HCT116 (cell line): ENCODE measurements at regions not wholly inside any gene's neighbourhood (a gene's known extent, or its start where the extent isn't known, plus 50 kb on each side); places are given as distances from the start of the nearest gene placed in this dataset.
A peak's percentile ranks its signal among the peaks of the same experiment; 100 is the strongest.

Experiments
- ATAC-seq: fragments of 200-7000 bp; cut with Tn5 transposase; 2 replicates; pipeline ENCODE4 v1.9.1; 2020; ENCODE audit warnings: mild to moderate bottlenecking, moderate library complexity
- BruUV-seq: library from RNA; stranded (reverse); fragments of 400-500 nt; replicated peaks from 2 replicates; lab custom pipeline; 2021; lab: Mats Ljungman, UMichigan
- CTCF ChIA-PET: fragments of 300-600 bp; sonication (Branson Sonifier 250); formaldehyde crosslinking; loops from one replicate; lab custom pipeline; 2021; ENCODE audit warnings: antibody characterized with exemption; lab: Charles Lee
- POLR2A ChIA-PET: fragments of 300-600, 350-600 bp; sonication (Branson Sonifier 250); formaldehyde crosslinking; loops from one replicate; lab custom pipeline; 2021; ENCODE audit warnings: antibody characterized with exemption; lab: Charles Lee
- RAD21 ChIA-PET, 2 experiments: fragments of 300-600 bp; sonication (Branson Sonifier 250); formaldehyde crosslinking; loops; one replicate each; lab custom pipeline; 2023; ENCODE audit warnings: low total read pairs in 2 of 2; ENCODE audit not compliant: uncharacterized antibody in 2 of 2, unreplicated experiment in 2 of 2, low non-redundant PET in 1 of 2; lab: Charles Lee
- DNase-seq: peaks from one replicate; pipeline ENCODE4 v3.0.0-alpha.2; 2010; ENCODE audit warnings: low read depth, low spot score
- H2AFZ ChIP-seq: fragments of 200-600 bp; shearing (Covaris generic), sonication (generic); 2 replicates; pipeline ENCODE4 v1.6.1; 2017; ENCODE audit warnings: low read depth, mixed run types, mixed read lengths, antibody characterized with exemption, low read length; ENCODE audit not compliant: poor library complexity, severe bottlenecking
- H3K27ac ChIP-seq: 2 replicates; pipeline ENCODE4 v1.5.1; 2012; ENCODE audit warnings: low read depth, low read length
- H3K27me3 ChIP-seq: fragments of 200-600 bp; sonication (generic); 2 replicates; pipeline ENCODE4 v1.6.1; 2016; ENCODE audit warnings: mixed run types, low read length, mixed read lengths; ENCODE audit not compliant: insufficient read depth
- H3K36me3 ChIP-seq, 2 experiments: fragments of 200-500 bp in 1 of 2; fragments of 200-600 bp in 1 of 2; sonication (Bioruptor generic) in 1 of 2; sonication (generic) in 1 of 2; 2 replicates each; pipeline versions ENCODE4 v1.5.1 to v1.6.1; 2014 to 2016; ENCODE audit warnings: low read length in 2 of 2, inconsistent platforms in 1 of 2, mixed read lengths in 1 of 2, mixed run types in 1 of 2; ENCODE audit not compliant: insufficient read depth in 2 of 2, control insufficient read depth in 1 of 2
- H3K4me1 ChIP-seq, 2 experiments: fragments of 200-600 bp in 1 of 2; sonication (generic) in 1 of 2; 2 replicates each; pipeline versions ENCODE4 v1.5.1 to v1.6.1; 2012 to 2017; ENCODE audit warnings: low read length in 2 of 2, inconsistent platforms in 1 of 2, mild to moderate bottlenecking in 1 of 2, mixed read lengths in 1 of 2, mixed run types in 1 of 2, moderate library complexity in 1 of 2; ENCODE audit not compliant: insufficient read depth in 2 of 2, control insufficient read depth in 1 of 2
- H3K4me2 ChIP-seq: fragments of 200-600 bp; sonication (generic); 2 replicates; pipeline ENCODE4 v1.6.1; 2017; ENCODE audit warnings: mixed run types, low read length, mixed read lengths
- H3K4me3 ChIP-seq, 2 experiments: fragments of 200-600 bp in 1 of 2; sonication (generic) in 1 of 2; replicated peaks in 1 of 2; 2 replicates each; pipeline ENCODE4 v1.5.1; 2011 to 2016; ENCODE audit warnings: low read length in 2 of 2, control low read depth in 1 of 2, low read depth in 1 of 2, mild to moderate bottlenecking in 1 of 2, mixed read lengths in 1 of 2, mixed run types in 1 of 2
- H3K79me2 ChIP-seq: fragments of 200-600 bp; sonication (generic); 2 replicates; pipeline ENCODE4 v1.6.1; 2017; ENCODE audit warnings: mild to moderate bottlenecking, mixed run types, low read length, moderate library complexity, mixed read lengths; ENCODE audit not compliant: insufficient read depth
- H3K9ac ChIP-seq: fragments of 200-600 bp; sonication (generic); 2 replicates; pipeline ENCODE4 v1.6.1; 2016; ENCODE audit warnings: low read length, mixed read lengths
- H3K9me2 ChIP-seq: fragments of 200-600 bp; sonication (generic), shearing (Covaris generic); 2 replicates; pipeline ENCODE4 v1.6.1; 2017; ENCODE audit warnings: mixed run types, mild to moderate bottlenecking, moderate library complexity; ENCODE audit not compliant: insufficient read depth
- H3K9me3 ChIP-seq, 2 experiments: fragments of 200-500 bp in 1 of 2; fragments of 200-600 bp in 1 of 2; sonication (Bioruptor generic) in 1 of 2; sonication (generic) in 1 of 2; 2 replicates each; pipeline ENCODE4 v1.6.1; 2014 to 2017; ENCODE audit warnings: low read length in 2 of 2, mixed read lengths in 2 of 2, inconsistent platforms in 1 of 2, low read depth in 1 of 2, mild to moderate bottlenecking in 1 of 2, mixed run types in 1 of 2, moderate library complexity in 1 of 2; ENCODE audit not compliant: control insufficient read depth in 1 of 2, insufficient read depth in 1 of 2
- H4K20me1 ChIP-seq: fragments of 200-600 bp; sonication (generic), shearing (Covaris generic); 2 replicates; pipeline ENCODE4 v1.6.1; 2017; ENCODE audit warnings: mixed run types, mild to moderate bottlenecking, moderate library complexity; ENCODE audit not compliant: insufficient read depth
- EGR1 ChIP-seq: IDR thresholded peaks from 2 replicates; pipeline ENCODE4 v1.6.1; 2012; ENCODE audit warnings: low read depth
- EZH2phosphoT487 ChIP-seq: fragments of 200-600 bp; IDR thresholded peaks from 2 replicates; pipeline ENCODE4 v1.6.1; 2018; ENCODE audit warnings: antibody characterized with exemption, borderline replicate concordance
- FOSL1 ChIP-seq: IDR thresholded peaks from 2 replicates; pipeline ENCODE4 v1.6.1; 2012; ENCODE audit warnings: low read depth
- JUND ChIP-seq: IDR thresholded peaks from 2 replicates; pipeline ENCODE4 v1.6.1; 2012
- POLR2A ChIP-seq: IDR thresholded peaks from 2 replicates; pipeline ENCODE4 v1.7.0; 2011; ENCODE audit warnings: borderline replicate concordance; ENCODE audit not compliant: insufficient read depth, insufficient read length; ENCODE audit errors: extremely low read depth
- RAD21 ChIP-seq: IDR thresholded peaks from 2 replicates; pipeline ENCODE4 v1.6.1; 2012; ENCODE audit warnings: low read depth, mild to moderate bottlenecking
- YY1 ChIP-seq: IDR thresholded peaks from 2 replicates; pipeline ENCODE4 v1.6.1; 2011; ENCODE audit warnings: low read length, low read depth, moderate library complexity, mild to moderate bottlenecking; ENCODE audit not compliant: insufficient replicate concordance; ENCODE audit errors: extremely low read depth
- ZFX ChIP-seq: fragments of 450-650 bp; IDR thresholded peaks from 2 replicates; pipeline ENCODE4 v1.6.1; 2017
- ZNF274 ChIP-seq: fragments of 200-500 bp; sonication (Bioruptor generic); IDR thresholded peaks from 2 replicates; pipeline ENCODE4 v1.6.1; 2014; ENCODE audit warnings: mild to moderate bottlenecking, low read depth, low read length, inconsistent platforms
- intact Hi-C: fragments of 100-400 bp; cut with micrococcal nuclease; formaldehyde crosslinking; loops from 2 replicates; pipeline ENCODE4 v1.10.0; 2022
- TF ChIP-seq, protein P1 (sequence below): IDR thresholded peaks from 2 replicates; pipeline ENCODE4 v1.6.1; 2012; ENCODE audit warnings: low read depth
- TF ChIP-seq, protein P2 (sequence below): IDR thresholded peaks from 2 replicates; pipeline ENCODE4 v1.6.1; 2011; ENCODE audit warnings: mild to moderate bottlenecking, low read length, moderate library complexity; ENCODE audit not compliant: insufficient replicate concordance; ENCODE audit errors: extremely low read depth

DNA sequence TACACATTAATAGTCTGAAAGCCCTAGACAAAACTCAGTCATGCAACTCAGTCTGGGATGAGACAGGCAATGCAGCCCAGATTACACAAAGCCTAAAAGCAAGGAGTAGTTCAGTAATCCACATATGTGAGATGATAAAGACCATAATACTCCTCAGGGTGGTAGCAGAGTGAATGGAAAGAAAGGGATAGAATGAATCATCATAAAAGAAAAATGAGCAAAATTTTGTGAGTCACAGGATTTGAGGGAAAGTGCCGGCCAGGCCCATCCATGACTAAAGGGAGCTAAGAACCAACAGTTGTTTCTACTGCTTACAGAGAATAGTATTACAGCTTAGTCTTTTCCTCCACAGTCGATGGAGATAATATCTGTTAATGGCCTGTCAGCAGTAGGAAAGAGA, 90.0 kb upstream of the POU5F2 start:
- Histone ChIP-seq H3K9ac (no peak overlapping the region), H3K4me2 (peak overlapping the region; percentile 12; the same call in 1 of the 2 replicates), H3K9me2 (no peaks in the 10 kb centered on the region), H3K36me3 (no peaks in the 10 kb centered on the region), H3K9me3 (no peaks in the 10 kb centered on the region), H2AFZ (no peak overlapping the region), H3K4me1 (peaks cover 0 to 9% of the 10 kb centered on the region in 2 experiments; a peak in 2 of 4 replicates), H3K27me3 (no peaks in the 10 kb centered on the region), H3K79me2 (no peaks in the 10 kb centered on the region), H3K27ac (no peak overlapping the region), H4K20me1 (no peaks in the 10 kb centered on the region), H3K4me3 (no peak overlapping the region)
- DNase-seq (no peak), ATAC-seq (peak; percentile 40; the same call in 1 of the 2 replicates)
- RAD21 ChIA-PET = no interaction called here
- TF ChIP-seq POLR2A = no peak
- no peak for TF ChIP-seq EGR1
- TF ChIP-seq YY1 = no peak
- TF ChIP-seq JUND = no peak
- no peak for TF ChIP-seq FOSL1
- no peak for TF ChIP-seq EZH2phosphoT487
- no peak for TF ChIP-seq ZNF274
- TF ChIP-seq RAD21 = no peak
- TF ChIP-seq, protein P1, sequence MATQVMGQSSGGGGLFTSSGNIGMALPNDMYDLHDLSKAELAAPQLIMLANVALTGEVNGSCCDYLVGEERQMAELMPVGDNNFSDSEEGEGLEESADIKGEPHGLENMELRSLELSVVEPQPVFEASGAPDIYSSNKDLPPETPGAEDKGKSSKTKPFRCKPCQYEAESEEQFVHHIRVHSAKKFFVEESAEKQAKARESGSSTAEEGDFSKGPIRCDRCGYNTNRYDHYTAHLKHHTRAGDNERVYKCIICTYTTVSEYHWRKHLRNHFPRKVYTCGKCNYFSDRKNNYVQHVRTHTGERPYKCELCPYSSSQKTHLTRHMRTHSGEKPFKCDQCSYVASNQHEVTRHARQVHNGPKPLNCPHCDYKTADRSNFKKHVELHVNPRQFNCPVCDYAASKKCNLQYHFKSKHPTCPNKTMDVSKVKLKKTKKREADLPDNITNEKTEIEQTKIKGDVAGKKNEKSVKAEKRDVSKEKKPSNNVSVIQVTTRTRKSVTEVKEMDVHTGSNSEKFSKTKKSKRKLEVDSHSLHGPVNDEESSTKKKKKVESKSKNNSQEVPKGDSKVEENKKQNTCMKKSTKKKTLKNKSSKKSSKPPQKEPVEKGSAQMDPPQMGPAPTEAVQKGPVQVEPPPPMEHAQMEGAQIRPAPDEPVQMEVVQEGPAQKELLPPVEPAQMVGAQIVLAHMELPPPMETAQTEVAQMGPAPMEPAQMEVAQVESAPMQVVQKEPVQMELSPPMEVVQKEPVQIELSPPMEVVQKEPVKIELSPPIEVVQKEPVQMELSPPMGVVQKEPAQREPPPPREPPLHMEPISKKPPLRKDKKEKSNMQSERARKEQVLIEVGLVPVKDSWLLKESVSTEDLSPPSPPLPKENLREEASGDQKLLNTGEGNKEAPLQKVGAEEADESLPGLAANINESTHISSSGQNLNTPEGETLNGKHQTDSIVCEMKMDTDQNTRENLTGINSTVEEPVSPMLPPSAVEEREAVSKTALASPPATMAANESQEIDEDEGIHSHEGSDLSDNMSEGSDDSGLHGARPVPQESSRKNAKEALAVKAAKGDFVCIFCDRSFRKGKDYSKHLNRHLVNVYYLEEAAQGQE = no peak
- TF ChIP-seq, protein P2, sequence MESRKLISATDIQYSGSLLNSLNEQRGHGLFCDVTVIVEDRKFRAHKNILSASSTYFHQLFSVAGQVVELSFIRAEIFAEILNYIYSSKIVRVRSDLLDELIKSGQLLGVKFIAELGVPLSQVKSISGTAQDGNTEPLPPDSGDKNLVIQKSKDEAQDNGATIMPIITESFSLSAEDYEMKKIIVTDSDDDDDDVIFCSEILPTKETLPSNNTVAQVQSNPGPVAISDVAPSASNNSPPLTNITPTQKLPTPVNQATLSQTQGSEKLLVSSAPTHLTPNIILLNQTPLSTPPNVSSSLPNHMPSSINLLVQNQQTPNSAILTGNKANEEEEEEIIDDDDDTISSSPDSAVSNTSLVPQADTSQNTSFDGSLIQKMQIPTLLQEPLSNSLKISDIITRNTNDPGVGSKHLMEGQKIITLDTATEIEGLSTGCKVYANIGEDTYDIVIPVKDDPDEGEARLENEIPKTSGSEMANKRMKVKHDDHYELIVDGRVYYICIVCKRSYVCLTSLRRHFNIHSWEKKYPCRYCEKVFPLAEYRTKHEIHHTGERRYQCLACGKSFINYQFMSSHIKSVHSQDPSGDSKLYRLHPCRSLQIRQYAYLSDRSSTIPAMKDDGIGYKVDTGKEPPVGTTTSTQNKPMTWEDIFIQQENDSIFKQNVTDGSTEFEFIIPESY = no peak
- TF ChIP-seq ZFX = no peak
- intact Hi-C loops = no loop called here
- BruUV-seq = no TSS peak
- POLR2A ChIA-PET = no interaction called here
- CTCF ChIA-PET = no interaction called here
